ENCODE measurements at regions not wholly inside any gene's neighbourhood (a gene's known extent, or its start where the extent isn't known, plus 50 kb on each side); places are given as distances from the start of the nearest gene placed in this dataset.

DNA sequence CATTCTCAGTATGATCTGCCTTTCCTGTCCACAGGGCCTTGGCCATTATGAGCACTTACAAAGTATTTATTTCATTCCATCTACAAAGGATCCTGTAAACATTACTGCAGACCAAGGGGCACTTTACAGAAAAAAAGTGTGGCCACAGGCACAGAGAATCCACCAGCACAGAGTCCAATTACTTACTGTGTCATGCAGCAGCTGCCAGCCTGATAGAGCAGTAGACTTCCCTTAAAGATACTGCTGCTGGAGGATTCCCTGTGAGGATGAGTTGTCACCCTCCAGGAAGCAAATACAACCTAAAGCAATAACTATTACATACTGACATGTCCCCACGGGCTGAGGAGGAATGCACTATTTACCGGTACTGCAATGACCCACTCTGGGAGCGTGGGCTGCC, 97.1 kb upstream of the COG2 start:
- H3K4me3 ChIP-seq = no peak overlapping the region
- 60% methylated on average over 1 of the region's 3 CpGs; no CpG with 5 or more reads in 1 of the 2 donors for WGBS, 2 donors (ENCODE audit: low coverage in 1 of 2)
- peaks cover 8% of the 10 kb centered on the region for H3K27me3 ChIP-seq
- H3K36me3 ChIP-seq = no peaks in the 10 kb centered on the region
- no peaks in the 10 kb centered on the region for H3K4me1 ChIP-seq
- no peak overlapping the region for H3K27ac ChIP-seq
- TF ChIP-seq POLR2A (IDR thresholded peaks at IDR 0.05) = no peak
- TF ChIP-seq EP300 (IDR thresholded peaks at IDR 0.05) = no peak
- no peak for TF ChIP-seq CTCF (IDR thresholded peaks at IDR 0.05)
- no peak for TF ChIP-seq POLR2AphosphoS5 (IDR thresholded peaks at IDR 0.05)
- no peaks in the 10 kb centered on the region for H3K9me3 ChIP-seq
- no peak for ATAC-seq

DNA sequence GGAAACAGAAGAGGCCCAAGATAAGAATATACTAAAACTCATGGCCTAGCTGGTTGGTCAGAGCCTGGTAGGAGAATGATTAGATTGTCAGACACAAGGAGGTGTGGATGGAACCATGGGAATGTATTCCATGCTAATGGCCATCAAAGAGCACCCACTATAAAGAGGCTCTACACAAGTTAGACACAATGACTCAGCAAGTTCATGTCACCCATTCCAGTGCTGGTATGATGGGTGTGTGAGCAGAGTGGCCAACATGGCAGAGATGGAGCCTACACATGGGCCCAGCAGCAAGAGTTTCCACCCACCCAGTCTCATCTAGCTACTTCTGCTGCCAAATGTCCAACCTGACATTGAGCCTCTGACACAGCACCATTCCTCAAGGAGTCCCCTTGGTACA, 97.5 kb upstream of the COG2 start:
- H3K9me3 ChIP-seq = no peaks in the 10 kb centered on the region
- no peak for TF ChIP-seq CTCF (IDR thresholded peaks at IDR 0.05)
- TF ChIP-seq POLR2A (IDR thresholded peaks at IDR 0.05) = no peak
- no peak for TF ChIP-seq POLR2AphosphoS5 (IDR thresholded peaks at IDR 0.05)
- no peak for TF ChIP-seq EP300 (IDR thresholded peaks at IDR 0.05)
- no peak overlapping the region for H3K27ac ChIP-seq
- H3K4me1 ChIP-seq = no peaks in the 10 kb centered on the region
- no peaks in the 10 kb centered on the region for H3K36me3 ChIP-seq
- no peak overlapping the region for H3K4me3 ChIP-seq
- no peak for ATAC-seq
- H3K27me3 ChIP-seq = peaks cover 11% of the 10 kb centered on the region

DNA sequence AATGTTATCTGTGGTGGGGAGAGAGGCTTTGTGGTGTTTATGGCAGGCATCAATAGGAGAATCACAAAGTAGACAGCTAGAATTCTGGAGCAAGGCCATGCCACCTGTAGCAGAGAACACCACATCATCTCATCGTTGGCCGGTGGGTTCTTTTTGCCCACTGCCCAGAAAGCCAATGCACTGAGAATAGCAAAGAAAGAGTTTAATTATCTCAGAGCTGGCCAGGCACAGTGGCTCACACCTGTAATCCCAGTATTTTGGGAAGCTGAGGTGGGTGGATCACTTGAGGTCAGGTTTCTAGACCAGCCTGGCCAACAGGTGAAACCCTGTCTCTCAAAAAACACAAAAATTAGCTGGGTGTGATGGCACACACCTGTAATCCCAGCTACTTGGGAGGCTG, 99.2 kb upstream of the COG2 start:
- Histone ChIP-seq H3K4me3 (no peak overlapping the region), H3K4me1 (no peaks in the 10 kb centered on the region), H3K9me3 (no peaks in the 10 kb centered on the region), H3K27me3 (peaks cover 11% of the 10 kb centered on the region), H3K27ac (no peak overlapping the region), H3K36me3 (no peaks in the 10 kb centered on the region)
- WGBS, 2 donors (ENCODE audit: low coverage in 1 of 2) = 92 to 93% methylated on average over 2 of the region's 2 CpGs
- ATAC-seq = no peak
- TF ChIP-seq POLR2A (IDR thresholded peaks at IDR 0.05) = no peak
- TF ChIP-seq EP300 (IDR thresholded peaks at IDR 0.05) = no peak
- no peak for TF ChIP-seq CTCF (IDR thresholded peaks at IDR 0.05)
- no peak for TF ChIP-seq POLR2AphosphoS5 (IDR thresholded peaks at IDR 0.05)

DNA sequence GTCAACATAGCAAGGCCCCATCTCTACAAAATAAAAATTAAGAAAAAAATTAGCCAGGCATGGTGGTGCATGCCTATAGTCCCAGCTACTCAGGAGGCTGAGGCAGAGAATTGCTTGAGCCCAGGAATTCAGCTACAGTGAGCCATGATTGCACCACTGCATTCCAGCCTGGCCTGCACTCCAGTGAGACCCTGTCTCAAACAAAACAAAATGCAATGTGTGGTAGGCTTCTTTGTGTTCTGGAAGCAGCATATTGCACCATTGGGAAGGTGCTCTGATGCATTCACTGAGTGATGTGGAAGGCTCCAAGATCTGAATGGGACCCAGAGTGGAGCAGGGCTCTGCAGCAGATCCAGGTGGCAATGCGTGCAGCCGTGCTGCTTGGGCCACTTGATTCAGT, 99.6 kb upstream of the COG2 start:
- no peaks in the 10 kb centered on the region for H3K36me3 ChIP-seq
- H3K9me3 ChIP-seq = no peaks in the 10 kb centered on the region
- WGBS, 2 donors (ENCODE audit: low coverage in 1 of 2) = 96% methylated on average over 2 of the region's 2 CpGs; no CpG with 5 or more reads in 1 of the 2 donors
- no peak overlapping the region for H3K27ac ChIP-seq
- TF ChIP-seq POLR2AphosphoS5 (IDR thresholded peaks at IDR 0.05) (no peak), POLR2A (IDR thresholded peaks at IDR 0.05) (no peak), EP300 (IDR thresholded peaks at IDR 0.05) (no peak), CTCF (IDR thresholded peaks at IDR 0.05) (no peak)
- peaks cover 15% of the 10 kb centered on the region for H3K27me3 ChIP-seq
- no peaks in the 10 kb centered on the region for H3K4me1 ChIP-seq
- ATAC-seq = no peak
- H3K4me3 ChIP-seq = no peak overlapping the region

DNA sequence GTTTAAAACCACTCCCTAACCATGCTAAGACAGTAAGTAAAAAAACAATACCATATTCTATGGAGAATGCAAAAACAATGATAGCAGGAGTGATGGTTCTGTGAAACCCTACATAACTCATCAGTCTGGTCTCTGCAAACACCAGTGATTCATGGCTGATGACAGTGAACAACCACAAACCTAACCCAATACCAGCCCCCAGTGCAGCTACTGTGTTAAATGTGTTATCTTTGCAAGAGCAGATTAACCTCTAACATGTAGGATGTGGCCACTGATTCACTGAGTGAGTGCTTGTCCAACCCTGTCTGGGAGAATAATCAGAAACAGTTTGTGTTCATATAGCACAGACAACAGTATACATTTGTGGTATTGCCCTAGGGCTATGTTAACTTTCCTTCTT, 100.2 kb upstream of the COG2 start:
- TF ChIP-seq EP300 (IDR thresholded peaks at IDR 0.05) (no peak), POLR2AphosphoS5 (IDR thresholded peaks at IDR 0.05) (no peak), POLR2A (IDR thresholded peaks at IDR 0.05) (no peak), CTCF (IDR thresholded peaks at IDR 0.05) (no peak)
- ATAC-seq = no peak
- Histone ChIP-seq H3K36me3 (no peaks in the 10 kb centered on the region), H3K9me3 (no peaks in the 10 kb centered on the region), H3K27ac (no peak overlapping the region), H3K4me3 (no peak overlapping the region), H3K27me3 (peaks cover 19% of the 10 kb centered on the region), H3K4me1 (no peaks in the 10 kb centered on the region)
